Progenitor cell of endocrine pancreas (in vitro differentiated cells): ENCODE measurements at regions not wholly inside any gene's neighbourhood (a gene's known extent, or its start where the extent isn't known, plus 50 kb on each side); places are given as distances from the start of the nearest gene placed in this dataset.
"Not testable (repeated sequence)": the region's sequence is repeated elsewhere in the genome, so short reads cannot be mapped to it uniquely, and the experiment has no call there.

ENCODE experiments used
- DNase-seq: peaks from one replicate; pipeline ENCODE4 v3.0.0; 2021; ENCODE audit warnings: low spot score; ENCODE audit not compliant: unreplicated experiment
- H3K27ac Mint-ChIP-seq: 2 replicates; pipeline ENCODE4 v1.8.0; 2021; ENCODE audit warnings: mild to moderate bottlenecking, moderate library complexity, mixed read lengths
- H3K27me3 Mint-ChIP-seq: 2 replicates; pipeline ENCODE4 v1.8.0; 2021; ENCODE audit warnings: mixed read lengths
- H3K36me3 Mint-ChIP-seq: 2 replicates; pipeline ENCODE4 v1.8.0; 2022; ENCODE audit warnings: mixed read lengths; ENCODE audit not compliant: insufficient read depth
- H3K4me1 Mint-ChIP-seq: 2 replicates; pipeline ENCODE4 v1.8.0; 2021; ENCODE audit warnings: low read depth, mixed read lengths
- H3K4me3 Mint-ChIP-seq: 2 replicates; pipeline ENCODE4 v1.8.0; 2021; ENCODE audit warnings: low read depth, mild to moderate bottlenecking, moderate library complexity, mixed read lengths
- H3K9me3 Mint-ChIP-seq: 2 replicates; pipeline ENCODE4 v1.8.0; 2021; ENCODE audit warnings: low read depth, mixed read lengths
- CTCF ChIP-seq: fragments of 200-600 bp; sonication (generic); IDR thresholded peaks from one replicate; pipeline ENCODE4 v1.5.0; 2021; ENCODE audit warnings: antibody characterized with exemption, mild to moderate bottlenecking; ENCODE audit not compliant: unreplicated experiment

DNA sequence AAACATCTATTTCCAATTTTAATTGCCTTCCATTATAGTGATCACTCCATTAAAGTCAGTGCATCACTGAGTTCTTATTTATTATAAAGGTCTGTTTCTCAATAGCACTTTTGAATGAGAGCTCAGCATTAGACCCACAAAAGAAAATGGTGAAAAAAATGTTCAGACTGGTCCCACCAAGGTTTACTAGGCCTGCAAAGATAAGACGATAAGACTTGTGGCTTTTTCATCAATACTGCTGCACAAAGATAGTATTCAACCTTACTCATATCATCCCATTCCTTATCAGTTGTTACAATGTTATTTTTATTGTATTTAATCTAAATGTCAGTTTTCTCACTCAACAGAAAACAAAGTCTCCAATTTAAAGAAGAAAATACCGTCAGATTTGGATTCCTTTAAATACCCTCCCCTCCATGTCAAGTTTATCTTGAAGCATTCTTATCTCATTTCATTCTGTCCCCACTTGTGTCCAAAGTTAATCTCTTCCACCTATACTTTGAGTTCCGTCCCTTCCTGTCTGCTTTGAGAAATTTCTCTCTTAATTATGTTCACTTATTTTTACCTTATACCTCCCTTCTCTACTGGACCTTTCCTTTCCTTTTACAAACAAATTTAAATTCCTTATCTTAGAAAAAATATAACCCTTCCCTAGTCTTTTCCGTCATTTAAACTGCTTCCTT lies 140.0 kb downstream of the GASK1B start:
- H3K9me3 Mint-ChIP-seq: peaks cover 32% of the 10 kb centered on the region
- H3K4me1 Mint-ChIP-seq: peaks cover 13% of the 10 kb centered on the region
- no peak for TF ChIP-seq CTCF
- peaks cover 1% of the 10 kb centered on the region for H3K36me3 Mint-ChIP-seq
- DNase-seq: no peak
- no peak overlapping the region for H3K4me3 Mint-ChIP-seq
- no peak overlapping the region for H3K27ac Mint-ChIP-seq
- H3K27me3 Mint-ChIP-seq: no peaks in the 10 kb centered on the region

GRCh38 chr4:158028381-158028780 lies 144.4 kb downstream of the GASK1B start:
- not testable (repeated sequence) for H3K36me3 Mint-ChIP-seq, H3K27ac Mint-ChIP-seq, H3K4me1 Mint-ChIP-seq, H3K27me3 Mint-ChIP-seq, DNase-seq, H3K4me3 Mint-ChIP-seq
- peaks cover 33% of the 10 kb centered on the region for H3K9me3 Mint-ChIP-seq

GRCh38 chr4:158025131-158025530 lies 147.7 kb downstream of the GASK1B start:
- no peak for TF ChIP-seq CTCF
- Mint-ChIP-seq H3K9me3 (peaks cover 20% of the 10 kb centered on the region), H3K4me3 (no peak overlapping the region), H3K4me1 (peaks cover 12% of the 10 kb centered on the region), H3K27ac (no peak overlapping the region), H3K36me3 (peaks cover 1% of the 10 kb centered on the region), H3K27me3 (no peaks in the 10 kb centered on the region)
- DNase-seq: no peak

GRCh38 chr4:158020734-158021346 lies 152.0 kb downstream of the GASK1B start:
- Mint-ChIP-seq H3K4me3 (no peak overlapping the region), H3K36me3 (no peaks in the 10 kb centered on the region), H3K4me1 (peaks cover 20% of the 10 kb centered on the region), H3K27me3 (no peaks in the 10 kb centered on the region), H3K27ac (peak overlapping the region; percentile 87), H3K9me3 (no peaks in the 10 kb centered on the region)
- DNase-seq: no peak
- no peak for TF ChIP-seq CTCF

DNA sequence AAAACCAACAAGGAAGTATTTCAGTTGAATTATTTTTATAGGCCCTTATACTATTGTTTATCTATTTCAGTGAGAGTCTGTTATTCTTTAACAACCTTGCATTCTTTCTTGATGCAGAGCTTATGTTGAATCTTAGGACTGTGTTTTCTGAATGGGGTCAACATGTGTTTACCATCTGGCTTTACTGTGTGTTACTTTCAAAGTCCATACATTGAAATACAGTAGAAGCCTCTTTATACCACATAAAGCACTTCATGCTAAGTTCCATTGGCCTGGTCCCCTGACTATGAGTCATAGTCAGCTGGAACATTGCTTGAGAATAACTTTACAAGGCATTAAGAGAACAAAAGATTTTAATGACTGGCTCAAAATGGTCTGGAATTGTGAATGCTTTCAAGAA lies 152.6 kb downstream of the GASK1B start:
- H3K36me3 Mint-ChIP-seq: no peaks in the 10 kb centered on the region
- H3K9me3 Mint-ChIP-seq: no peaks in the 10 kb centered on the region
- peaks cover 22% of the 10 kb centered on the region for H3K4me1 Mint-ChIP-seq
- peak overlapping the region; percentile 87 for H3K27ac Mint-ChIP-seq
- DNase-seq: no peak
- no peak overlapping the region for H3K4me3 Mint-ChIP-seq
- TF ChIP-seq CTCF: no peak
- H3K27me3 Mint-ChIP-seq: no peaks in the 10 kb centered on the region

DNA sequence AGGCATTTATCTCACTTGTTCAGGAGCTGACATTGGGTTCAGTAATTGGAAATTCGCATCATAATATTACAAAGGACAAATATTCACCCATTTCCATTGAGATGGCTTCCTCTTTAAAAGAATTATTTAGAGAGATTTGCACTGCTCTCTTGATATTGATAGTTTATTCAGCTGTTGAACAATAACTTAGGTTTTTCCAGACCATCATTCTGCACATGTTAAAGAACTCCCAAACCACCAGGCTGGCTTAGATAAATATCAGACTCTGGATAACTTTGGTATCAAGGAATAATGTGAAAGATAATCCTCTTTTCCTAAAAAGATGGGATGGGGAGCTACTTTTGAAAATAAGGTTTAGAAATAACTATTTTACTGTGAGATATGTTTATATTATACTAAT lies 154.0 kb downstream of the GASK1B start:
- no peaks in the 10 kb centered on the region for H3K36me3 Mint-ChIP-seq
- no peaks in the 10 kb centered on the region for H3K9me3 Mint-ChIP-seq
- H3K4me1 Mint-ChIP-seq: peaks cover 23% of the 10 kb centered on the region
- H3K27ac Mint-ChIP-seq: no peak overlapping the region
- no peaks in the 10 kb centered on the region for H3K27me3 Mint-ChIP-seq
- DNase-seq: no peak
- no peak overlapping the region for H3K4me3 Mint-ChIP-seq
- TF ChIP-seq CTCF: no peak
